ENCODE measurements at regions not wholly inside any gene's neighbourhood (a gene's known extent, or its start where the extent isn't known, plus 50 kb on each side); places are given as distances from the start of the nearest gene placed in this dataset.
"Not testable (repeated sequence)": the region's sequence is repeated elsewhere in the genome, so short reads cannot be mapped to it uniquely, and the experiment has no call there.

DNA sequence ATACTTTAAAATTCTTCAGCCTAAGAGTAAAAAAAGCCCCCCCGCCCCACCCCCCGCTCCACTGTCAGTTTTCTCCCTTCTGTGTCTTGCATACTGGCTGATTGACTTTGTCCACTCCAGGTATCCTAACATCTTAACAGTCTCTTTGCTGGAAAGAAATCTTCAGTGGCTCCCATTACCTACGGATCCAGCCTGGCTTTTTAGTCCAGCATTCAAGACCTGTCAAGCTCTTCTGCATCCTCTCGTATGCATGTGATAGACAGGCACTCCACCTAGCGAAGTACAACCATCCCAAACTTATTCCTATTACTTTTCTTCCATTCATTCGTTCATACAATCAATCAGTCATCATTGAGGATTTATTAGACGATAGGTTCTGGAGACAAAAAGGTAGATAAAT lies 288.1 kb downstream of the MYCN start:
- DNase-seq = no peak

DNA sequence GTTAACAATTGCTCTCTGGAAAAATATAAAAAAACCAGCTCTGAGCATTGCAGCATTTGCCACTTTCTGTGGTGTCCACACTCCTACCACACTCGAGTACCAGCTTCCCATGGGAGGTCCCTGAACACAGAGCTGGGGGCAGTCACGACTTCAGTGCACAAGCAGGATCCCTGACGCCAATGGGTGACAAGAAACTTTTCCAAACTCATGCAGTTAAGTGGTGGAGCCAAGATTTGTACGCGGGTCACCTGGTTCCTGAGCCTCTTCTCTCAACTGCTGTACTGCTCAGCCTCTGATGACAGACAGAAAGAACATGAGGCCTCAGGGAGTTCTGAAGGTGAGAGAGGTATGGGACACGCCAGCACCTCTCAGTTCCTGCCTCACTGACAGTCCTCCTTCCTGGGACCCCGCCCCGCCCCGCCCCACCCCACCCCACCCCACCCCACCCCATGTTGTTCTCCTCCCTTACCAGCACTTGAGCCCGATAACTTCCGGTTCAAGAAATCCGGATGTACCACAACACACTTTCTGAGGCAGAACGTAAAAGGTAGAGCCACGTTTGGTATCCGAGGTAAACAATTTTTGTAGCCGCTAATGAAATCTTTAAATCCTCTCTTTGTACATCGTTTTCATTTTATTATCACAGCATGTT lies 287.6 kb downstream of the MYCN start:
- DNase-seq = no peak

GRCh38 chr2:16226943-16227664 lies 286.8 kb downstream of the MYCN start:
- DNase-seq = no peak

- DNase-seq = no peak
These were observed 286.0 kb downstream of the MYCN start for GRCh38 chr2:16226381-16226780.

GRCh38 chr2:16225545-16225944 lies 285.2 kb downstream of the MYCN start:
- DNase-seq = no peak

GRCh38 chr2:16225071-16225470 lies 284.7 kb downstream of the MYCN start:
- DNase-seq = no peak

DNA sequence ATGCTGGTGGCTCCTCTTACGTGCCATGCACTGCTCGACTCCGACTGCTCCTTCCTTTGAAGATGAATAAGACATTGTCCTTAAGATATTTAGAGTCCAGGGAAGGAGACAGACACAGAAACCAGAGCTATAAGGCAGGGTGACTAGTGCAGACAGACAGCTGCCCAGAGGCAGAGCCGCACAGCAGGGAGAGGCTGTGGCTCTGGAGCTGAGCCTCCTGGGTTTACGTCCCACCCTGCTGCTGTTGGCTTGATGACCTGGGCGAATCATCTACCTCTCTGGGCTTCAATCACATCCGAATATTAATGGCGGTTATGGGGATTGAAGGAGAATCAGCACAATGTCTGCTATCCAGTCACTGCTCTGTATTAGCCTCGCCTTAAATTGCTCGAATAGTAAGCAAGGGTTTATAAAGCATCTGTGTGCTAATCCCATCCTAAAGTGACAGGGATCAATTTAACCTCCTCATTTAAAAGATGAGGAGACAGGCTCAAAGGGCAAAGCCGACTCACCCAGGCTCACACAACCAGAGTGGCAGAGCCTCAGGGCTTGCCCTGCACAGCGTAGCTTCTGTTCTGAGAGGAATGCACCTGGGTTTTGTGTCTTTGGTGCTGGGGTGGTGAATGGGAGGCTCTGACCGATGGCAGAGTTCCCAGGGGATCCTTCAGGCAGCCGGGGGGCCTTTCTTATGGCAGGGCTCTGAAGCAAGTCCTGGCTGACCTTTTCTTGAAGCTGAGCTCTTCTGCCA lies 284.1 kb downstream of the MYCN start:
- DNase-seq = no peak

GRCh38 chr2:16223841-16224177 lies 283.5 kb downstream of the MYCN start:
- no peak for DNase-seq

- DNase-seq = no peak
These were observed 283.0 kb downstream of the MYCN start for GRCh38 chr2:16223161-16223840.

DNA sequence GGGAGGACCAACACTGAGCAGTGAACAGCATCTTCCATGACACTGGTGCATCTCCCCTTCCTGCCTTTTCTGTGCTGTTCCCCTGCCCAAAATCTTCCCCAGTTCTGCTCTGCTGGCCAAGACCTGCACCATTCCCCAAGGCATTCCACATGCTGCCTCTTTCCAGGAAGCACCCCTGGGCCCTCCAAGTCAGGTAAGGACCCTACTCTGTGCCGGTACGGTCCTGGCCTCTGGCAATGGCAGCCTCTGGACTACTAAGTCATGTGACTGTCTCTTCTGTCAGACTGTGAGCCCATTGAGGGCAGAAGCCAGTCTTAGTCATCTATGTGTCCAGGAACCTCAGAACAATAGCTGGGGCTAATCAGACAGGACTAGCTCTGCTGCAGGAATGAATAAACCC lies 282.0 kb downstream of the MYCN start:
- DNase-seq = no peak

DNA sequence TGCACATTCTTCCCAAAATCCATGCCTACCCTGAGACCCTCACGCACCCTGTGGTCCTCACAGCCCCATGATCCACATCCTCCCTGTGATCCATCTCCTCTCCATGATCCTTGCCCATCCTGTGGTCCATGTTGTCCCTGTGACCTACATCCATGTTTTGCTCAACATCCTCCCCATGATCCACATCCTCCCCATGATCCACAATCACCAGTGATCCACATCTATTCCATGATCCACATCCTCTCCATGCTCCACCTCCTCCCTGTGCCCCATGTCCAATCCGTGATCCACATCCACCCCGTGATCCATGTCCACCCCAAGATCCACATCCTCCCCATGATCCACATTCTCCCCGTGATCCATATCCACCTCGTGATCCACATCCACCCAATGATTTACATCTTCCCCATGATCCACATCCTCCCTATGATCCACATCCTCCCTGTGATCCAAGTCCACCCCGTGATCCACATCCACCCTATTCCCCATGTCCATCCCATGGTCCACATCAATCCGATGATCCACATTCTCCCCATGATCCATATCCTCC lies 281.2 kb downstream of the MYCN start:
- DNase-seq = no peak

DNA sequence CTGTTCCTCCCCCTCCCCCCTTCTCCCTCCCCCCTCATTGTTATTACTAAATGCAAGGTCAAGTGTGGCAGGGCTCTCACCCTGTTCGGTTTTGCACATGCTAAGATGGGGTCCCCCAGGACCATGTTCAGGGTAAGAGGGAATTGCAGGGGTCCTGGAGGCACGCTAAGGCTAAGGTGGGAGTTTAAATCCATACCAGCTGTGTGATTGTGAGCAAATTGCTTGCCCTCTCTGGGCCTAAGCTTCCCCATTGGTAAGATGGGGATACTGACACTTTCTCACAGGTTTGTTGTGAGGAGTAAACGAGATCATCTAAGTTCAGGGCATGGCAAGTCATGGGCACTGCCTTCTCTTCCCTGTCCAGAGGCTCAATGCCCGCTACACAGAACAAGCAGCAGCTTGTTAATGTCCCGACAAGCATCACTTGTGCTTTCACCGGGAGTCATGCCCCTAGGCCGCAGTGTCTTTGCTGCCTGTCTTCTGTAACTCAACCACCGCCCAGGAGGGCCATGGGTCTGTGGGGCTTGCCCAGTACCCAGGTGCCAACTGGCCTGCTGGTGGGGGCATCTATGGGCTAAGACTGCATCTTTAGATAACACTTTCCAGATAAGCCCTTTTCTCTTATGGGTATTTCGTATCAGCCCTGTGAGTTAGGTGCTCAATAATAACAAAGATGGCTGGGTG lies 279.1 kb downstream of the MYCN start:
- DNase-seq = no peak

- no peak for DNase-seq
These were observed 278.3 kb downstream of the MYCN start for GRCh38 chr2:16218625-16219024.

DNA sequence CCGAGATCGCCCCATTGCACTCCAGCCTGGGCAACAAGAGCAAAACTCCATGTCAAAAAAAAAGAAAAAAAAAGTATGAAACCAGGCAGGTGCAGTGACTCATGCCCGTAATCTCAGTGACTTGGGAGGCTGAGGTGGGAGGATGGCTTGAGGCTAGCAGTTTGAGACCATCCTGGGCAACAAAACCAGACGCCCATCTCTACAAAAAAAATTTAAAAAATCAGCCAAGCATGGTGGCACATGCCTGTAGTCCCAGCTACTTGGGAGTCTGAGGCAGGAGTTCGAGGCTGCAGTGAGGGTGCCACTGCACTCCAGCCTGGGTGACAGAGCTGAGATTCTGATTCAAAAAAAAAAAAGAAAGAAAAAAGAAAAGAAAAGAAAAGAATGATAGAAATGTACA lies 277.8 kb downstream of the MYCN start:
- no peak for DNase-seq

DNA sequence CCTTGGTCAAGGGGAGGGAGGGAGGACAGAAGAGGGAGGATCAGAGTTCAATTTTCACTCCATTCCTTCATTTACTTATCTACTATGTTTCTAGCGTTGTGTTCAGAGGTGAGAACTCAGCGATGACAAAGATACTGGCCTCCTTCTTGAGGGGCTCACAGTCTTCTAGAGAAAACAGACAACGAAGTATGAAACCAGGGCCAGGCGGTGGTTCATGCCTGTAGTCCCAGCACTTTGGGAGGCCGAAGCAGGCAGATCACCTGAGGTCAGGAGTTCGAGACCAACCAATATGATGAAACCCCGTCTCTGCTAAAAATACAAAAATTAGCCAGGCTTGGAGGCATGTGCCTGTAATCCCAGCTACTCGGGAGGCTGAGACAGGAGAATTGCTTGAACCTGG lies 277.4 kb downstream of the MYCN start:
- not testable (repeated sequence) for DNase-seq

GRCh38 chr2:16217291-16217690 lies 276.9 kb downstream of the MYCN start:
- no peak for DNase-seq

DNA sequence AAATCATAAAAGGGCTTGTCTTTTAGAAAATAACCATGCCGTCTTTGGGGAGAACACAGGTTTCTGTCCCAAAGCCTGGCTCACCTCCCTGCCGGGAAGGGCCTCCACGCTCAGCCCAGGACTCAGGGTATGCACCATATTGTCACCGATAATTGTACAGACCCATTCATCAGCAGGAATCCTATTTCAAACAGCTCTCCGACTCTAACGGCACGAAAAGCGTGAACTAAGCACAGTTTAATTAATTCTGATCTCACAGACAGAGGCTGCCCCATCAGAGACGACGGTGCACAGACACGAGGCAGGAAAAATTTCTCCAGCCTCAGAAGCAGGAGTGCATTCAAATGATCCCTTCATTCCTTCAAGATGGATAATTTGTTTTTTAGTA lies 276.2 kb downstream of the MYCN start:
- no peak for DNase-seq

DNA sequence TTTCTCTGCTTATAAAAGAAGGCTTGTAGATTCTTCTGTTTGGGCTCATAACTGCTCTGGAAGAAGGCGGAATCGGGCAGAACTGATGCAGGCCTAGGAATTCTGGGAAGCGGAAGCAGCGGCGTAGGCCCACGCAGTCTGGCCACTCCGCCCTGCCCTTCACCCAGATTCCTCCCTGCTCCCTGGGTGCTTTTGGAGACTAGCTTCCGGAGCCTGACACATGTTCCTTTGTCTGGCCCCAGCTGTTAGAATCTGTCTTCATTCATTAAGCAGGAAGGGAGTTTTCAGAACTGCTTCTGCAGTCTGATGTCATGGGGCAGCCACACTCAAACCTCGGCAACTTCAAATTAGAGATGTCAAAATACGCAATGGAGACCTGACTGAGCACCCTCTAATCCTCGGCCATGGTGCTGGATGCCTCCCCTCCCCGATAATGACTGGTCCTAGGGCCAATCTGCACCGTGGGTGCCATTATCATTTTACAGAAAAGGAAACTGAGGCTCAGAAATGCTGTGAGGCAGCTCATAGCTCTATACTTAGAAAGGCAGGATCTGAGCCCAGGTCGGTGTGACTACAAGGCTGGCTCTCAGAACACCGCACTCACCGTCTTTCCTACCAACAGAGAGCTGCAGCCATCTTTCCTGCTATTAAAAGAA lies 275.7 kb downstream of the MYCN start:
- DNase-seq = no peak

DNA sequence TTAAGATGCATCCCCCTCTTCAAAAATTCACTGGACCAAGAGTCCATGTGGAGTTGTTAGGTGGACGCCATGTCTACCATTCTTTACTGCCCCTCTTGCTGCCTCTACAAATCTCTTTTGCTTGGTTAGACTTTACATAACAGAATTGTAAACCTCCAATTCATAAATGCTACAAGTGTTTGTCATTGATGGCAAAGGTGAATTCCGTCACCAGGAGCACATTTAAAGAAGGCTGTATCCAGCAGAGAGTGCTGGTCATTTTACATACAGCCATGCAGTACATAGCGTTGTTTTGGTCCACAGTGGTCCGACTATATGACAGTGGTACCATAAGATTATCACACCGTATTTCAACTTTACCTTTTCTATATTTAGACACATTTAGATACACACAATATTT lies 274.5 kb downstream of the MYCN start:
- DNase-seq = no peak

- no peak for DNase-seq
These were observed 274.0 kb downstream of the MYCN start for GRCh38 chr2:16214391-16214790.

GRCh38 chr2:16212321-16212720 lies 272.0 kb downstream of the MYCN start:
- DNase-seq = no peak

- DNase-seq = no peak
These were observed 271.0 kb downstream of the MYCN start for GRCh38 chr2:16211341-16211740.

All from CD4-positive, alpha-beta T cell treated with Interleukin-17A for 4 hours (primary cell).